ENCODE measurements at regions not wholly inside any gene's neighbourhood (a gene's known extent, or its start where the extent isn't known, plus 50 kb on each side); places are given as distances from the start of the nearest gene placed in this dataset.
A peak's percentile ranks its signal among the peaks of the same experiment; 100 is the strongest.

DNA sequence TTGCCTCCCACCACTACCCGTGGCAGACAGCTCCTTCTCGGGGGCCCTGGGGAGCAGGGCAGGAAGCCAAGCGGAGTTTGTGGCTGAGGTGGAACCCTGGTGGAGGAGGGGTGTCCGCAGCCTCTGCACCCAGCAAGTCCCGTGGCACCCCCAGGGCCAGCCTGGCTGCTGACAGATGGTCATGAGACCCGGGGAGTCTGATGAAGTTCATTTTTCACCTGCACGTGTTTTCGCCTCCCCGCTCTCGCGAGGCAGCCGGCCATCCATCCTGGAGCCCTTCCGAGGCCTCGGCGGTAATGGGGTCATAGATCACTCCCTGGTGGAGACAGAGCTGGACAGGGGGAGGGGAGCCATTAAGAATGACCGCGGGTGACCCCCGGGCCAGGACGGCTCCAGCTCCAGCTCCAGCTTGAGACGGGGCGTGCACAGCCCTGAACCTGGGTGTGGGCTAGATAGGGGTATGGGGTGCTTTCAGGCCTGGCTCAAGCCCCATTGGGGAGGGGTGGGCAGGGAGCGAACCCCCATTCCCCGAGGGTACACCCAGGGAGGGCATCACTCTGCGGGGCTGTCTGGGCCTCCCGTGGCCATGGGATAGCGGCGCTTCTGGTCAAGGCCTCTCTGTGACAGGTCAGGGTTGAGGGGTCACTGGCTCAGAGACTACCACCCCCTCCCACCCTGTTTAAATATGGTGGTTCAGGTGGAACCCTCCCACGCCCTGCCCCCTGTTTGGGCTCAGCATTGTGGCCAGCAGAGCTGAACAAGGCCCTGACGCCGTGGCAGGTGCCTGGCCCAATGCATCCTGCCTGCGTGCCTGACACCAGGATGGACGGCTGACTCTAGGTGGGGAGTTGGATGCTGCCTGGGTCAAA lies 227.4 kb upstream of the GSE1 start:
- TF ChIP-seq MXI1 (IDR thresholded peaks at IDR 0.05; ENCODE audit: low read depth, low read length) (no peak), SIN3A (IDR thresholded peaks at IDR 0.05; ENCODE audit: borderline replicate concordance, low read depth, low read length) (no peak)
- TF ChIP-seq, protein P1, sequence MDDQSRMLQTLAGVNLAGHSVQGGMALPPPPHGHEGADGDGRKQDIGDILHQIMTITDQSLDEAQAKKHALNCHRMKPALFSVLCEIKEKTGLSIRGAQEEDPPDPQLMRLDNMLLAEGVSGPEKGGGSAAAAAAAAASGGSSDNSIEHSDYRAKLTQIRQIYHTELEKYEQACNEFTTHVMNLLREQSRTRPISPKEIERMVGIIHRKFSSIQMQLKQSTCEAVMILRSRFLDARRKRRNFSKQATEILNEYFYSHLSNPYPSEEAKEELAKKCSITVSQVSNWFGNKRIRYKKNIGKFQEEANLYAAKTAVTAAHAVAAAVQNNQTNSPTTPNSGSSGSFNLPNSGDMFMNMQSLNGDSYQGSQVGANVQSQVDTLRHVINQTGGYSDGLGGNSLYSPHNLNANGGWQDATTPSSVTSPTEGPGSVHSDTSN (IDR thresholded peaks at IDR 0.05) = no peak
- no peaks in the 10 kb centered on the region for H3K9me3 ChIP-seq
- DNase-seq = no peak
- no peaks in the 10 kb centered on the region for H3K79me2 ChIP-seq (ENCODE audit: insufficient read depth)
- CTCF ChIA-PET = interaction anchor here (0.9 to 8.5 kb wide), 5 partner anchors 9 to 231 kb away, joined by 3 to 51 read pairs (median 5); no protein-coding TSS in a partner anchor
- WGBS (ENCODE audit: low lambda C conversion rate) = 89% methylated on average over 22 of the region's 32 CpGs
- H2AFZ ChIP-seq (ENCODE audit: low read depth) = no peak overlapping the region
- peaks cover 5% of the 10 kb centered on the region for H3F3A ChIP-seq (replicated peaks; ENCODE audit: insufficient read depth)
- H3K36me3 ChIP-seq (replicated peaks in 1 of 2; ENCODE audit: control insufficient read depth in 1 of 2, insufficient read depth in 2 of 2, low read length in 1 of 2) = no peaks in the 10 kb centered on the region
- no peaks in the 10 kb centered on the region for H3K9me2 ChIP-seq
- no peaks in the 10 kb centered on the region for H3K27me3 ChIP-seq (ENCODE audit: insufficient read depth)
- no peak overlapping the region for H3K9ac ChIP-seq
- peak overlapping the region in 1 of 2 experiments; percentile 99; a peak in 2 of 4 replicates for H3K27ac ChIP-seq (ENCODE audit: low read depth in 2 of 2, low read length in 1 of 2)
- peaks cover 12 to 68% of the 10 kb centered on the region in 2 experiments; a peak in 3 of 4 replicates for H3K4me1 ChIP-seq (ENCODE audit: control insufficient read depth in 1 of 2, insufficient read depth in 2 of 2, low read depth in 1 of 2, low read length in 1 of 2)
- H3K4me2 ChIP-seq = no peak overlapping the region
- POLR2A ChIA-PET = interaction anchor here (0.8 kb wide), 1 partner anchor 10 kb away, joined by 3 read pairs; no protein-coding TSS in a partner anchor
- H3K4me3 ChIP-seq (ENCODE audit: low read depth in 2 of 2, low read length in 1 of 2) = no peak overlapping the region
- H4K20me1 ChIP-seq (ENCODE audit: insufficient read depth) = no peaks in the 10 kb centered on the region

DNA sequence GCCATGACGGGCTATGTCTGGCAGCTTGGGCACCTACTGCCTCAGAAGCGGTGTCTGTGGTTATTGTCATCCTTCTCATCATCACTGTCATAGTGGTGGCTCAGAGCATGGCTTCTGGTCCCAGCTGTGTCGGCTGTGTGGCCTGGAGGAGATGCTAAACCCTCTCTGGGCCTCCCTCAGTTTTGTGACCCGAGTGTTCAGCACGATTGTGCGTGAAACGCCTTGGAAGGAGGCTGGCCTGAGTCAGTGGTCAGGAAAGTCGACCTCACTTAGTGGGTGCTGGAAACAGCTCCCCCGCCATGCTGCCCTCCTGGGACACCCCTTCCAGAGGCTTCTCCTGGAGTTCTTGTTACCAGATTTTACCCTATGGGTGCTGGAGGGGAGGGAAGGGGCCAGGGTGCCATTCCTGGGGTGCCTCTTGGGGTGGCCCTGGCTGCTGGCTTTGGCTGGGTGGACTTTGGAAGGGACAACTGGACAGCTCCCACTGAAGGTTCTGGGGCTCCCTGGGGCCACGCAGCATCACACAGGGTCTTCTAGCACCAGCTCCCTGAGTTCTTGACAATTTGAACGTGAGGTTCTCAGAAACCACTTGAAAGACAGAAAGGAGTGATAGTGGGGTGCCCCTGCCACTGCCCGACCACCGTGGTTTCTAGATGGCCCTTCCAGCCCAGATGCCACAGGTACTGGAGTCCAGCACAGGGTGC lies 226.5 kb upstream of the GSE1 start:
- no peak overlapping the region; a peak in 1 of 4 replicates for H3K27ac ChIP-seq (ENCODE audit: low read depth in 2 of 2, low read length in 1 of 2)
- DNase-seq = no peak
- CTCF ChIA-PET = interaction anchor here (0.8 to 8.5 kb wide), 4 partner anchors 9 to 230 kb away, joined by 3 to 51 read pairs (median 4); no protein-coding TSS in a partner anchor
- no peak overlapping the region for H3K4me2 ChIP-seq
- no peaks in the 10 kb centered on the region for H3K27me3 ChIP-seq (ENCODE audit: insufficient read depth)
- POLR2A ChIA-PET = no interaction called here
- no peaks in the 10 kb centered on the region for H4K20me1 ChIP-seq (ENCODE audit: insufficient read depth)
- H3K9ac ChIP-seq = no peak overlapping the region
- peaks cover 4% of the 10 kb centered on the region; the same call in 1 of the 2 replicates for H3K79me2 ChIP-seq (ENCODE audit: insufficient read depth)
- H3F3A ChIP-seq (replicated peaks; ENCODE audit: insufficient read depth) = peaks cover 12% of the 10 kb centered on the region
- 94% methylated on average over 7 of the region's 13 CpGs for WGBS (ENCODE audit: low lambda C conversion rate)
- no peak overlapping the region for H3K4me3 ChIP-seq (ENCODE audit: low read depth in 2 of 2, low read length in 1 of 2)
- no peaks in the 10 kb centered on the region for H3K36me3 ChIP-seq (replicated peaks in 1 of 2; ENCODE audit: control insufficient read depth in 1 of 2, insufficient read depth in 2 of 2, low read length in 1 of 2)
- TF ChIP-seq YY1 (IDR thresholded peaks at IDR 0.05; ENCODE audit: low read depth) (no peak), GABPA (IDR thresholded peaks at IDR 0.05; ENCODE audit: low read depth) (no peak), EZH2phosphoT487 (IDR thresholded peaks at IDR 0.05; ENCODE audit: borderline replicate concordance, low read depth) (no peak), EP300 (IDR thresholded peaks at IDR 0.05; ENCODE audit: borderline replicate concordance in 1 of 2, low read depth in 1 of 2, low read length in 1 of 2) (no peak), TAF1 (IDR thresholded peaks at IDR 0.05; ENCODE audit: borderline replicate concordance, low read depth, low read length) (no peak), TEAD4 (IDR thresholded peaks at IDR 0.05; ENCODE audit: borderline replicate concordance, insufficient read depth) (no peak), ELF1 (IDR thresholded peaks at IDR 0.05) (no peak), RXRA (IDR thresholded peaks at IDR 0.05; ENCODE audit: borderline replicate concordance, low read depth) (no peak), CHD2 (IDR thresholded peaks at IDR 0.05; ENCODE audit: low read length, partially characterized antibody) (no peak), RCOR1 (IDR thresholded peaks at IDR 0.05; ENCODE audit: low read length) (no peak), FOXJ3 (CRISPR knock-in tag; IDR thresholded peaks at IDR 0.05) (no peak), NRF1 (IDR thresholded peaks at IDR 0.05; ENCODE audit: low read depth, low read length) (no peak)
- TF ChIP-seq, protein P2, sequence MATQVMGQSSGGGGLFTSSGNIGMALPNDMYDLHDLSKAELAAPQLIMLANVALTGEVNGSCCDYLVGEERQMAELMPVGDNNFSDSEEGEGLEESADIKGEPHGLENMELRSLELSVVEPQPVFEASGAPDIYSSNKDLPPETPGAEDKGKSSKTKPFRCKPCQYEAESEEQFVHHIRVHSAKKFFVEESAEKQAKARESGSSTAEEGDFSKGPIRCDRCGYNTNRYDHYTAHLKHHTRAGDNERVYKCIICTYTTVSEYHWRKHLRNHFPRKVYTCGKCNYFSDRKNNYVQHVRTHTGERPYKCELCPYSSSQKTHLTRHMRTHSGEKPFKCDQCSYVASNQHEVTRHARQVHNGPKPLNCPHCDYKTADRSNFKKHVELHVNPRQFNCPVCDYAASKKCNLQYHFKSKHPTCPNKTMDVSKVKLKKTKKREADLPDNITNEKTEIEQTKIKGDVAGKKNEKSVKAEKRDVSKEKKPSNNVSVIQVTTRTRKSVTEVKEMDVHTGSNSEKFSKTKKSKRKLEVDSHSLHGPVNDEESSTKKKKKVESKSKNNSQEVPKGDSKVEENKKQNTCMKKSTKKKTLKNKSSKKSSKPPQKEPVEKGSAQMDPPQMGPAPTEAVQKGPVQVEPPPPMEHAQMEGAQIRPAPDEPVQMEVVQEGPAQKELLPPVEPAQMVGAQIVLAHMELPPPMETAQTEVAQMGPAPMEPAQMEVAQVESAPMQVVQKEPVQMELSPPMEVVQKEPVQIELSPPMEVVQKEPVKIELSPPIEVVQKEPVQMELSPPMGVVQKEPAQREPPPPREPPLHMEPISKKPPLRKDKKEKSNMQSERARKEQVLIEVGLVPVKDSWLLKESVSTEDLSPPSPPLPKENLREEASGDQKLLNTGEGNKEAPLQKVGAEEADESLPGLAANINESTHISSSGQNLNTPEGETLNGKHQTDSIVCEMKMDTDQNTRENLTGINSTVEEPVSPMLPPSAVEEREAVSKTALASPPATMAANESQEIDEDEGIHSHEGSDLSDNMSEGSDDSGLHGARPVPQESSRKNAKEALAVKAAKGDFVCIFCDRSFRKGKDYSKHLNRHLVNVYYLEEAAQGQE (IDR thresholded peaks at IDR 0.05; ENCODE audit: low read depth, low read length) = no peak
- TF ChIP-seq, protein P3, sequence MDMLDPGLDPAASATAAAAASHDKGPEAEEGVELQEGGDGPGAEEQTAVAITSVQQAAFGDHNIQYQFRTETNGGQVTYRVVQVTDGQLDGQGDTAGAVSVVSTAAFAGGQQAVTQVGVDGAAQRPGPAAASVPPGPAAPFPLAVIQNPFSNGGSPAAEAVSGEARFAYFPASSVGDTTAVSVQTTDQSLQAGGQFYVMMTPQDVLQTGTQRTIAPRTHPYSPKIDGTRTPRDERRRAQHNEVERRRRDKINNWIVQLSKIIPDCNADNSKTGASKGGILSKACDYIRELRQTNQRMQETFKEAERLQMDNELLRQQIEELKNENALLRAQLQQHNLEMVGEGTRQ (IDR thresholded peaks at IDR 0.05; ENCODE audit: borderline replicate concordance, low read depth, low read length) = no peak
- TF ChIP-seq, protein P4, sequence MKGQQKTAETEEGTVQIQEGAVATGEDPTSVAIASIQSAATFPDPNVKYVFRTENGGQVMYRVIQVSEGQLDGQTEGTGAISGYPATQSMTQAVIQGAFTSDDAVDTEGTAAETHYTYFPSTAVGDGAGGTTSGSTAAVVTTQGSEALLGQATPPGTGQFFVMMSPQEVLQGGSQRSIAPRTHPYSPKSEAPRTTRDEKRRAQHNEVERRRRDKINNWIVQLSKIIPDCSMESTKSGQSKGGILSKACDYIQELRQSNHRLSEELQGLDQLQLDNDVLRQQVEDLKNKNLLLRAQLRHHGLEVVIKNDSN (IDR thresholded peaks at IDR 0.05; ENCODE audit: borderline replicate concordance, low read depth) = no peak
- peaks cover 15 to 66% of the 10 kb centered on the region in 2 experiments; a peak in 3 of 4 replicates for H3K4me1 ChIP-seq (ENCODE audit: control insufficient read depth in 1 of 2, insufficient read depth in 2 of 2, low read depth in 1 of 2, low read length in 1 of 2)
- no peak overlapping the region for H2AFZ ChIP-seq (ENCODE audit: low read depth)
- H3K9me3 ChIP-seq = no peaks in the 10 kb centered on the region
- H3K9me2 ChIP-seq = no peaks in the 10 kb centered on the region
